ENCODE measurements at regions not wholly inside any gene's neighbourhood (a gene's known extent, or its start where the extent isn't known, plus 50 kb on each side); places are given as distances from the start of the nearest gene placed in this dataset.

DNA sequence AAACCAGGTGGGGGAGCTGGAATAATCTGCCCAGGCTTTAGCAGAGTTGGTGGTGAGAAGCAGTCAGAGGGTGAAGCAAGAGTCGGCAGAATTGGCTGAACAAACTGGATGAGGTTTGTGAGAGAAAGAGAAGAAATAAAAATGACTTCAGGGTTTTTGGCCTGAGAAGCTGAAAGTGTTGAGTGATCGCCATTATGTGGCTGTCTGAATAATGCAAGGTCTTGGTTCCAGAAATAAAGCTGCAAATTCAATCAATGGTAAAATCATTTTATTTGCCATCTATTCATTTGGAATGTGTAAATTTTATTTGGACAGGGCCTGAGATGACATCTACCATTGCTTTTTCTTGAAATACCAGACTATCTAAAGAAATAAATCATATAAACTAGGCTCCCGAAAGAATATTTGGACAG, 50.4 kb upstream of the DAB2 start:
- no peak for DNase-seq (ENCODE audit: low read depth, low spot score)

More for the DNA sequence above, 50.4 kb upstream of the DAB2 start:
- TF ChIP-seq, protein P1, sequence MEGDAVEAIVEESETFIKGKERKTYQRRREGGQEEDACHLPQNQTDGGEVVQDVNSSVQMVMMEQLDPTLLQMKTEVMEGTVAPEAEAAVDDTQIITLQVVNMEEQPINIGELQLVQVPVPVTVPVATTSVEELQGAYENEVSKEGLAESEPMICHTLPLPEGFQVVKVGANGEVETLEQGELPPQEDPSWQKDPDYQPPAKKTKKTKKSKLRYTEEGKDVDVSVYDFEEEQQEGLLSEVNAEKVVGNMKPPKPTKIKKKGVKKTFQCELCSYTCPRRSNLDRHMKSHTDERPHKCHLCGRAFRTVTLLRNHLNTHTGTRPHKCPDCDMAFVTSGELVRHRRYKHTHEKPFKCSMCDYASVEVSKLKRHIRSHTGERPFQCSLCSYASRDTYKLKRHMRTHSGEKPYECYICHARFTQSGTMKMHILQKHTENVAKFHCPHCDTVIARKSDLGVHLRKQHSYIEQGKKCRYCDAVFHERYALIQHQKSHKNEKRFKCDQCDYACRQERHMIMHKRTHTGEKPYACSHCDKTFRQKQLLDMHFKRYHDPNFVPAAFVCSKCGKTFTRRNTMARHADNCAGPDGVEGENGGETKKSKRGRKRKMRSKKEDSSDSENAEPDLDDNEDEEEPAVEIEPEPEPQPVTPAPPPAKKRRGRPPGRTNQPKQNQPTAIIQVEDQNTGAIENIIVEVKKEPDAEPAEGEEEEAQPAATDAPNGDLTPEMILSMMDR (IDR thresholded peaks at IDR 0.05; ENCODE audit: low read depth, low read length): no peak
- no peak overlapping the region for H3K4me3 ChIP-seq (ENCODE audit: low read depth, low read length)
- in situ Hi-C loops (cut with HindIII; ENCODE audit: low sequenced_read_pairs): no loop called here
